Activated naive CD4-positive, alpha-beta T cell treated with anti-CD3 and anti-CD28 coated beads for 36 hours (primary cell): ENCODE measurements at regions not wholly inside any gene's neighbourhood (a gene's known extent, or its start where the extent isn't known, plus 50 kb on each side); places are given as distances from the start of the nearest gene placed in this dataset.
"Not testable (repeated sequence)": the region's sequence is repeated elsewhere in the genome, so short reads cannot be mapped to it uniquely, and the experiment has no call there.

Experiments used
- CTCF ChIA-PET: fragments of 350-600 bp; sonication (Branson Sonifier 250); formaldehyde crosslinking; loops from one replicate; lab custom pipeline; 2021; ENCODE audit warnings: antibody characterized with exemption; lab: Charles Lee
- DNase-seq: peaks from one replicate; pipeline ENCODE4 v3.0.0-alpha.2; 2020
- H3K27ac Mint-ChIP-seq: one replicate; pipeline ENCODE4 v1.8.0; 2021; ENCODE audit warnings: mild to moderate bottlenecking, mixed read lengths
- H3K27me3 Mint-ChIP-seq: one replicate; pipeline ENCODE4 v1.8.0; 2021; ENCODE audit warnings: low read depth, mixed read lengths
- H3K36me3 Mint-ChIP-seq: one replicate; pipeline ENCODE4 v1.8.0; 2021; ENCODE audit warnings: low read depth, mixed read lengths
- H3K4me1 Mint-ChIP-seq: one replicate; pipeline ENCODE4 v1.8.0; 2021; ENCODE audit warnings: low read depth, mixed read lengths
- H3K4me3 Mint-ChIP-seq: one replicate; pipeline ENCODE4 v1.8.0; 2021; ENCODE audit warnings: mild to moderate bottlenecking, moderate library complexity, mixed read lengths
- H3K9me3 Mint-ChIP-seq: one replicate; pipeline ENCODE4 v1.8.0; 2021; ENCODE audit warnings: mixed read lengths
- intact Hi-C: fragments of 100-400 bp; cut with micrococcal nuclease; formaldehyde crosslinking; loops from one replicate; pipeline ENCODE4 v1.15.1; 2023

DNA sequence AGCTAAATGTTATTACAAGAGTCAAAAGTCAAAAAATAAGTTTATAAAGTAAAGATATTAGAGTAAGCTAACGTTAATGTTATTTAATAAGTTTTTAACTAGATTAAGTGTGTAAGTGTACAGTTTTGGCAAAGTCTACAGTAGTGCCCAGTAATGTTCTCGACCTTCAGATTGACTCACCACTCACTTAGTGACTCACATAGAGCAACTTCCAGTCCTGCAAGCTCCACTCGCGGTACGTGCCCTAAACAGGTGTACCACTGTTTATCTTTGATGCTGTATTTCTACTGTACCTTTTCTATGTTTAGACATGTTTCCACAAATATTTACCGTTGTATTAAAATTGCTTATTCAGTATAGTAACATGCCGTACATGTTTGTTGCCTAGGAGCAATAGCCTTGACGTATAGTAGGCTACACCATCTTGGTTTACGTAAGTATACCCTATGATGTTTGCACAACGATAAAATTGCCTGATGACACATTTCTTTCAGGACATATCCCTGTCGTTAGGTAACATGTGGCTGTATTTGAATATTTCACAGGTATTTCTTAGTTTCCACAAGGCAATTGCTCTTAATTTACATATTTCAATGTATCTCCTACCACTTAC, 1641.9 kb upstream of the PIK3C3 start:
- no peaks in the 10 kb centered on the region for H3K36me3 Mint-ChIP-seq
- no peaks in the 10 kb centered on the region for H3K4me1 Mint-ChIP-seq
- CTCF ChIA-PET: no interaction called here
- intact Hi-C loops: no loop called here
- no peak for DNase-seq
- H3K27me3 Mint-ChIP-seq: no peaks in the 10 kb centered on the region
- H3K4me3 Mint-ChIP-seq: no peak overlapping the region
- H3K9me3 Mint-ChIP-seq: peaks cover 8% of the 10 kb centered on the region
- H3K27ac Mint-ChIP-seq: no peak overlapping the region

DNA sequence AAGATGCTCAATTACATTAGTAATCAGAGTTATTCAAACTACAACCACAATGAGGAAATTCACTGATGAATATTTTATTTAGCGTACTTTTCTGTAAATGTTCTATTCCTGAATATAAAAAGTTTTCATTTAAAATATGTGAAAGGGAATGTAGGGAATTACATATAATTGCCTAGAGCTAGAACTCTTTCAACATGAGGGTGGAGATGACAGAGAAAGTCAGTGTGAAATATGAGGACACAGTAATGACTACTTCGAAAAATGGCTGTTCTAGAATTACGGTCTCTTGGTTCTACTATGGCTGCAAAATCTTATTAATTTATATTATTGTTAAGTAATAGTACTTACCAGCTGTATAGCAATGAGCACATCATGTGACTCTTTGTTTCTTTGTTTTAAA, 1647.4 kb upstream of the PIK3C3 start:
- Mint-ChIP-seq H3K27me3 (no peaks in the 10 kb centered on the region), H3K36me3 (no peaks in the 10 kb centered on the region), H3K27ac (no peak overlapping the region), H3K4me1 (no peaks in the 10 kb centered on the region), H3K4me3 (no peak overlapping the region), H3K9me3 (peaks cover 10% of the 10 kb centered on the region)
- CTCF ChIA-PET: no interaction called here
- intact Hi-C loops: no loop called here
- DNase-seq: no peak

DNA sequence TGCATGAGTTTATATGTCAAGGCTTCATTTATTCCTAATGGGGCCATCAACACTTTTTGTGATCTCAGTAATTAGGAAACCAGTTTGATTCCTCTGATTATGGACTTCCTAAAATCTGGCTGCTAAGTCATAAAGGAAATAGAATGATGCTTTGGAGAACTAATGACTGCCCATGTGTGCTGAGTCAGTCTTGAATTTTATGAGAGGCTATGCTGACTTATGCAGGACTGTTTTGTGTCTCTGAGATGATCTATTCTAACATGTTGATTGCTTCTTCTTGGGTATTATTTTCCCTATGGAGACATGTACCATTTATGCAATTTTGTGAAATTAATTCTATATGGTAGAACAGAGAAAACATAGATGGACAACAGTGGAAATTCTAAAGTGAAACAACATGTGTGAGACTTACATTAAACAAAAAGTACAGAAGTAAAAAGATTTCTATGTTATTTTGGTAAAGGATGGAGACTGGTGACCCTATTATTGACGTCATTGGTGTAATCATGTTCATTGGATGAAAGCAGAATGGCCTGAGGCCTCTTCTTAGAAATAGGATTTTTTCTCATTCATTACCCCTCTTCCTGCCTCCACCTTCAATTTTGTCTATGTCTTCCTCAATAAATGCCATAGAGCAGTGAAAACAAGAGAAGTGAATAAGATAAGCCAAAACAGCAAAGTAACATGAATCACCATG, 1658.2 kb upstream of the PIK3C3 start:
- H3K27me3 Mint-ChIP-seq: no peaks in the 10 kb centered on the region
- H3K9me3 Mint-ChIP-seq: peaks cover 9% of the 10 kb centered on the region
- intact Hi-C loops: no loop called here
- no peak for DNase-seq
- H3K36me3 Mint-ChIP-seq: no peaks in the 10 kb centered on the region
- H3K4me1 Mint-ChIP-seq: no peaks in the 10 kb centered on the region
- no peak overlapping the region for H3K27ac Mint-ChIP-seq
- H3K4me3 Mint-ChIP-seq: no peak overlapping the region
- CTCF ChIA-PET: no interaction called here

DNA sequence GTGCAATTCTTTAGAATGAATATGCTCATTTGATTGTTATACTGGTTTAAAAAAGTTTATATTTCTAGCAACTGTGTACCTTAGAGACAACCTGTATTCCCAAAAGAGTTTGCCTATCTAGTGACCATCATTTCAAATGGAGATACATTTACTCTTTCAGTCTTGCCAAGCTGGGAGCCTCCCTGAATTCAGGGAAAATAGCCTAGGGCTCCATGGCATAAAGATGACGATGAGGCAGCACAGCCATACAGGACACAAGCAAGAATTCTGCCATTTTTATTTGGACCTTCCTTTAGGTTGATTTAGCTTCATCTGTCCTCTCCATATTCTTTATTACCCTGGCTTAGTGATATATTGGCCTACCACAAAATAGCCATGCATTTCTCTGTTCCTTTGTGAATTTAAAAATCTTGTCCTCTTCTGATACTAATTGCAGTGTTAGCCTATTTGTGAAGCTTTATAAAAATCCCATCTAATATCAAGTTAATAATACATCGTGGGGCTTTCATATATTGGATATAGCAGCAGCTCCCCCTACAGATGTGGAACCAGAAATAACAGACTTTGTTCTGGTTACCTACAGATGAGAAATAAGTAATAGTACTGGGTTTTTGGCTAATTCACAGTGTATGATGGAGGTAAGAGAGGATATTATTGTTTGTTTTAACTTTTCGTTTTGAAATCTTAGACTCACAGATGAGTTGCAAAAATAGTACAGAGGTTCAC, 1661.9 kb upstream of the PIK3C3 start:
- intact Hi-C loops: no loop called here
- Mint-ChIP-seq H3K4me1 (no peaks in the 10 kb centered on the region), H3K27ac (no peak overlapping the region), H3K9me3 (peaks cover 7% of the 10 kb centered on the region), H3K36me3 (no peaks in the 10 kb centered on the region), H3K4me3 (no peak overlapping the region), H3K27me3 (no peaks in the 10 kb centered on the region)
- DNase-seq: no peak
- CTCF ChIA-PET: no interaction called here

DNA sequence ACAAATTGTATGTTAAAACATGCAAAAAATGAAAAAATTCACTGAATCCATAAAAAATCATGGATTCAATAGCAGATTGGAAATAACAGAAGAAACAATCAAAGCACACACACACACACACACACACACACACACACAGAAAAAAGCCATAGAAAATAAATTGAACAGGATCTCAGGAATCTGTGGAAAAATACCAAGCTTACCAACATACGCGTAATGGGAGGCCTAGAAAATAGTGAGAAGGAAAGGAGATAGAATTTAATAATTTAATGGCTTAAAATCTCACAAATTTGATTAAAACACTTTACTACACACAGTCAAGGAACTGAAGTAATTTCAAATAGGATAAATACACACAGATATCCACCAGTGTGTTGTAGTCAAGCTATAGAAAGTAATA, 1671.5 kb upstream of the PIK3C3 start:
- intact Hi-C loops: no loop called here
- H3K4me3 Mint-ChIP-seq: no peak overlapping the region

DNA sequence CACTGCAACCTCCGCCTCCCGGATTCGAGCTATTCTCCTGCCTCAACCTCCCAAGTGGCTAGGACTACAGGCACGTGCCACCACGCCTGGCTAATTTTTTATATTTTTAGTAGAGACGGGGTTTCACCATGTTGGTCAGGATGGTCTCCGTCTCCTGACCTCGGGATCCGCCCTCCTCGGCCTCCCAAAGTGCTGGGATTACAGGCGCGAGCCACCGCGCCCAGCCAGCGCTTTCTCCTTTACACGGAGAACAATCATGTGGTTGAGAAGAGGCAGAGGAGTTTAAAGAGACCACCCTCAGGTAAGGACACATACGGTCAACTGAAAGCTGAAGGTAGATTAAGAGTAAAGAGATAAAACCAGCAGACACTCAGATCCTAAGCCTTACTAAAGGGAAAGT, 1673.7 kb upstream of the PIK3C3 start:
- DNase-seq, H3K9me3 Mint-ChIP-seq, intact Hi-C loops, H3K4me1 Mint-ChIP-seq, H3K4me3 Mint-ChIP-seq, H3K27me3 Mint-ChIP-seq, H3K36me3 Mint-ChIP-seq, H3K27ac Mint-ChIP-seq: not testable (repeated sequence)
- CTCF ChIA-PET: interaction anchor here (0.6 kb wide), 1 partner anchor 441 kb away, joined by 3 read pairs; no protein-coding TSS in a partner anchor

More for the DNA sequence above, 1671.5 kb upstream of the PIK3C3 start:
- peaks cover 2% of the 10 kb centered on the region for H3K9me3 Mint-ChIP-seq
- no peaks in the 10 kb centered on the region for H3K27me3 Mint-ChIP-seq
- H3K36me3 Mint-ChIP-seq: no peaks in the 10 kb centered on the region
- H3K27ac Mint-ChIP-seq: no peak overlapping the region
- no peaks in the 10 kb centered on the region for H3K4me1 Mint-ChIP-seq
- CTCF ChIA-PET: no interaction called here
- DNase-seq: no peak

DNA sequence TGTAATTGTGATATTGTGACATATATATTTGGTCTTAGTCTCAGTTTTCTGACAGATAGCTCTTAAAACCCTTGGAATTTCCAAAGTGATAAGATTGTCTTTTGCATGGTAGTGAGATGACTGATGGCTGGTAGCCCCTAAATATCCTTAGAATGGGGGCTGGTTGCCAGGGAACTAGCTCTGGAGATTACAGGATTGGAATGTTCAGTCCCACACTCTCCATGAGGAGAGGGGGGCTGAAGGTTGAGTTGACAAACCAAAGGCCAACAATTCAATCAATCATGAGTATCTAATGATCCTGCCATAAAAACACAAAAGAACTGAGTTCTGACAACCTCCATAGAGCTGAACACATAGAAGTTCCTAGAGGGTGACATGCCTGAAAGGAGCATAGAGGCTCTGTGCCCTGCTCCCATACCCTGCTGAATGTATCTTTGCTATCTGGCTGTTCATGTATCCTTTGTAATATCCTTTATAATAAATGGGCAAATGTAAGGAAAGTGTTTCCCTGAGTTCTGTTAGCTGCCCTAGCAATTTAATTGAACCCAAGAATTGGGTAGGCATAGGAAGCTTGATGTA, 1680.3 kb upstream of the PIK3C3 start:
- CTCF ChIA-PET: no interaction called here
- H3K4me3 Mint-ChIP-seq: no peak overlapping the region

DNA sequence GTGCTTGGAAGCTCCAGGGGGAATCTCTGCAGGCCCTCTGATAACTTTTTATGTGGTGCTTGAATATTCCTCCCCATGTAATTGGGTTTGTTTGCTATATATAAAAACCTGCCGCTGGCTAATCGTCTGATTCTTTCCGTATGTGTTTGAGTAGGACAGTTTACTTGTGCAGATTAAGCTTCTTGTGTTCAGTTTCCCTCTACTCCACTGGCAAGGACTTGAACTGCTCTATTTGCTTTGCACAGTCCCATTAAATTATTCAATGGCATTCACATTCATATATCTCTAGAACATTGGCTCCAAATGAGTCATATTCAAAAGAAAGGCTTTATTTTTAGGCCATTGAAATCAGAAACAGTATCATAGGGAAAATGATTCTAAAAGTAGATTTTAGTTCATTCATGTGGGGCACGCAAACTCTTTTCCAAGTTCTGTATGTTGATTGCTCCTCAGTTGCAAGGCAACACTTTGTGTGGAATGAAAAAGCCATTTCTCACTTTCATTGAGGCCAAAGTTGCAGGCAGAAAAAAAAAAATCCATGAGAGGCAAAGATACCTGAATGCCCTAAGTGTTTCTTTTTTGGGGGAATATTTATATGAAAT, 1682.3 kb upstream of the PIK3C3 start:
- no peak for DNase-seq
- no peaks in the 10 kb centered on the region for H3K36me3 Mint-ChIP-seq
- intact Hi-C loops: no loop called here
- H3K4me3 Mint-ChIP-seq: no peak overlapping the region
- CTCF ChIA-PET: no interaction called here
- peaks cover 11% of the 10 kb centered on the region for H3K9me3 Mint-ChIP-seq
- no peak overlapping the region for H3K27ac Mint-ChIP-seq
- H3K27me3 Mint-ChIP-seq: no peaks in the 10 kb centered on the region
- no peaks in the 10 kb centered on the region for H3K4me1 Mint-ChIP-seq

More for the DNA sequence above, 1680.3 kb upstream of the PIK3C3 start:
- no peaks in the 10 kb centered on the region for H3K36me3 Mint-ChIP-seq
- peaks cover 7% of the 10 kb centered on the region for H3K9me3 Mint-ChIP-seq
- DNase-seq: no peak
- H3K4me1 Mint-ChIP-seq: no peaks in the 10 kb centered on the region
- H3K27me3 Mint-ChIP-seq: no peaks in the 10 kb centered on the region
- no peak overlapping the region for H3K27ac Mint-ChIP-seq
- intact Hi-C loops: no loop called here

DNA sequence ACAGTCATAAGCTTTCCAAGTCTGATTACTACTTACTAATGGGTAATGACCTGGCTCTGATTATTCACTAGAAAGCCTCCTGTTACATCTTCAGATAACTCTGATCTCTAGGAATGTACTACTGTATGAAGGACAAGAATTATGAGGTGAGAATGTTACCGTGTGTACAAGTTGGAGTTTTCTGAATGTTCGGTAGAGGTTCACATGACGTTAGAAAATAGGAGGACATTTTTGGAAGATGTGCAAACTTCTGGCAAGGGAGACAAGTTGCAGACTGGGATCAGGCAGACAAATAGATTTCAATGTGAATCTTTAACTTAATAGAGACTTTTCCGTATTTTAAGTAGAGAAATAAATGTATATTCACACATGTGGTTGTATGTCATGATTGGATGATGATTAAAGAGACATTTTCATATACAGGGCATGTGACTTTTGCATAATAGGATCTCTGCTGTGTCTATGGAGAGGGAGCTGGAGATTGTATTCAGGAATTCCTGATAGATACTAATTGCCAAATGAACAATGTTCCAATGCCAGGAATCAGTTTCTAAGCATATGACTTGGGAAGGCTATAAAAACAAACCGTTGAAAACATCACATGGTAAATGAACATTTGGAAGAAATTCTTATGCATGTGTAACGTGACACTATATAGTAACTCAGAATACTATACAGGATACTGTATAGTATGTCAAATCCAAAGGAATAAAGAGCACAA, 1695.8 kb upstream of the PIK3C3 start:
- no peak for DNase-seq
- Mint-ChIP-seq H3K9me3 (peaks cover 4% of the 10 kb centered on the region), H3K4me3 (no peak overlapping the region), H3K4me1 (no peaks in the 10 kb centered on the region), H3K27me3 (no peaks in the 10 kb centered on the region), H3K36me3 (no peaks in the 10 kb centered on the region), H3K27ac (no peak overlapping the region)
- intact Hi-C loops: no loop called here
- CTCF ChIA-PET: no interaction called here

DNA sequence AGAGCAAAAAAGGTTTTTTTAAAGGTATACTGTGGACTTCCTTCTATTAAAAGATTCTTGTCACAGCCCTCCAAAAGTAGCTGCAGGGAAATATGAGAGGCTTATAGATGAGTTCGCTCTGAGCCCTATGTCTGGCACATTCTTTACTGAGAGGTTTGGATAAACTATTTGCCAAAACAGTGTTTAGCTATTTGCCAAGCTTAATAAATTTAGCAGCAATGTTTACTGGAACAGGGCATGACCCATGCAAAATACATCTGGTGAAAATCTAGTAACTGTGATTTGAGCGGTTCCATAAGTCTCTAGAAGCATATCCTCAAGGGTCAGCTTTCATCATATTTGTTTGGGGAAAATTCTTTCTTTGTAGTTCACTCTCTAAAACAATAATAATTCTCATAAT, 1696.7 kb upstream of the PIK3C3 start:
- DNase-seq: no peak
- no peaks in the 10 kb centered on the region for H3K4me1 Mint-ChIP-seq
- peaks cover 5% of the 10 kb centered on the region for H3K9me3 Mint-ChIP-seq
- no peaks in the 10 kb centered on the region for H3K36me3 Mint-ChIP-seq
- H3K4me3 Mint-ChIP-seq: no peak overlapping the region
- no peak overlapping the region for H3K27ac Mint-ChIP-seq
- intact Hi-C loops: no loop called here
- CTCF ChIA-PET: no interaction called here
- no peaks in the 10 kb centered on the region for H3K27me3 Mint-ChIP-seq

DNA sequence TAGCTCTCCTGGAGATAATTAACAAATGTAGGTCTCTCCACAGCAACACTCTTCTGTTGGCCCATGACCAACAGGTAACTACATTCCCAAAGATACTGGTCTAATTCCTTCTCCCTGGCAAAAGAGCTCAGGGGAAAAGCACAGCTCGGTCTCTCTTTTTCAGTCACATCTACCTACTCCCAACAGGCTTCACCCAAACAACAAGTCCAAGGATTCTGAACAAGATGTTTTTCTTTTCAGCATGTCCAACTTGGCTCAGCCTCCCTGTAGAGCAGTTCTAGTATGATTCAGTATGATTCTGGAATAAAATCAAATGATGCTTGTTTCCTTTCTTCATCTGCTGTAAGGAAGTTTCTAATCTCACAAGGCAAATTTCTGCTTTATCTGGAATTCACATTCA, 1704.8 kb upstream of the PIK3C3 start:
- CTCF ChIA-PET: no interaction called here
- intact Hi-C loops: no loop called here
- Mint-ChIP-seq H3K4me3 (no peak overlapping the region), H3K9me3 (peaks cover 9% of the 10 kb centered on the region), H3K27me3 (no peaks in the 10 kb centered on the region), H3K4me1 (no peaks in the 10 kb centered on the region), H3K36me3 (no peaks in the 10 kb centered on the region), H3K27ac (no peak overlapping the region)
- no peak for DNase-seq
